HCT116 (cell line): ENCODE measurements at regions not wholly inside any gene's neighbourhood (a gene's known extent, or its start where the extent isn't known, plus 50 kb on each side); places are given as distances from the start of the nearest gene placed in this dataset.

Experiments
- ATAC-seq: fragments of 200-7000 bp; cut with Tn5 transposase; 2 replicates; pipeline ENCODE4 v1.9.1; 2020; ENCODE audit warnings: mild to moderate bottlenecking, moderate library complexity
- BruUV-seq: library from RNA; stranded (reverse); fragments of 400-500 nt; replicated peaks from 2 replicates; lab custom pipeline; 2021; lab: Mats Ljungman, UMichigan
- CTCF ChIA-PET: fragments of 300-600 bp; sonication (Branson Sonifier 250); formaldehyde crosslinking; loops from one replicate; lab custom pipeline; 2021; ENCODE audit warnings: antibody characterized with exemption; lab: Charles Lee
- POLR2A ChIA-PET: fragments of 300-600, 350-600 bp; sonication (Branson Sonifier 250); formaldehyde crosslinking; loops from one replicate; lab custom pipeline; 2021; ENCODE audit warnings: antibody characterized with exemption; lab: Charles Lee
- RAD21 ChIA-PET, 2 experiments: fragments of 300-600 bp; sonication (Branson Sonifier 250); formaldehyde crosslinking; loops; one replicate each; lab custom pipeline; 2023; ENCODE audit warnings: low total read pairs in 2 of 2; ENCODE audit not compliant: uncharacterized antibody in 2 of 2, unreplicated experiment in 2 of 2, low non-redundant PET in 1 of 2; lab: Charles Lee
- DNase-seq: peaks from one replicate; pipeline ENCODE4 v3.0.0-alpha.2; 2010; ENCODE audit warnings: low read depth, low spot score
- H2AFZ ChIP-seq: fragments of 200-600 bp; shearing (Covaris generic), sonication (generic); 2 replicates; pipeline ENCODE4 v1.6.1; 2017; ENCODE audit warnings: low read depth, mixed run types, mixed read lengths, antibody characterized with exemption, low read length; ENCODE audit not compliant: poor library complexity, severe bottlenecking
- H3K27ac ChIP-seq: 2 replicates; pipeline ENCODE4 v1.5.1; 2012; ENCODE audit warnings: low read depth, low read length
- H3K27me3 ChIP-seq: fragments of 200-600 bp; sonication (generic); 2 replicates; pipeline ENCODE4 v1.6.1; 2016; ENCODE audit warnings: mixed run types, low read length, mixed read lengths; ENCODE audit not compliant: insufficient read depth
- H3K36me3 ChIP-seq, 2 experiments: fragments of 200-500 bp in 1 of 2; fragments of 200-600 bp in 1 of 2; sonication (Bioruptor generic) in 1 of 2; sonication (generic) in 1 of 2; 2 replicates each; pipeline versions ENCODE4 v1.5.1 to v1.6.1; 2014 to 2016; ENCODE audit warnings: low read length in 2 of 2, inconsistent platforms in 1 of 2, mixed read lengths in 1 of 2, mixed run types in 1 of 2; ENCODE audit not compliant: insufficient read depth in 2 of 2, control insufficient read depth in 1 of 2
- H3K4me1 ChIP-seq, 2 experiments: fragments of 200-600 bp in 1 of 2; sonication (generic) in 1 of 2; 2 replicates each; pipeline versions ENCODE4 v1.5.1 to v1.6.1; 2012 to 2017; ENCODE audit warnings: low read length in 2 of 2, inconsistent platforms in 1 of 2, mild to moderate bottlenecking in 1 of 2, mixed read lengths in 1 of 2, mixed run types in 1 of 2, moderate library complexity in 1 of 2; ENCODE audit not compliant: insufficient read depth in 2 of 2, control insufficient read depth in 1 of 2
- H3K4me2 ChIP-seq: fragments of 200-600 bp; sonication (generic); 2 replicates; pipeline ENCODE4 v1.6.1; 2017; ENCODE audit warnings: mixed run types, low read length, mixed read lengths
- H3K4me3 ChIP-seq, 2 experiments: fragments of 200-600 bp in 1 of 2; sonication (generic) in 1 of 2; replicated peaks in 1 of 2; 2 replicates each; pipeline ENCODE4 v1.5.1; 2011 to 2016; ENCODE audit warnings: low read length in 2 of 2, control low read depth in 1 of 2, low read depth in 1 of 2, mild to moderate bottlenecking in 1 of 2, mixed read lengths in 1 of 2, mixed run types in 1 of 2
- H3K79me2 ChIP-seq: fragments of 200-600 bp; sonication (generic); 2 replicates; pipeline ENCODE4 v1.6.1; 2017; ENCODE audit warnings: mild to moderate bottlenecking, mixed run types, low read length, moderate library complexity, mixed read lengths; ENCODE audit not compliant: insufficient read depth
- H3K9ac ChIP-seq: fragments of 200-600 bp; sonication (generic); 2 replicates; pipeline ENCODE4 v1.6.1; 2016; ENCODE audit warnings: low read length, mixed read lengths
- H3K9me2 ChIP-seq: fragments of 200-600 bp; sonication (generic), shearing (Covaris generic); 2 replicates; pipeline ENCODE4 v1.6.1; 2017; ENCODE audit warnings: mixed run types, mild to moderate bottlenecking, moderate library complexity; ENCODE audit not compliant: insufficient read depth
- H3K9me3 ChIP-seq, 2 experiments: fragments of 200-500 bp in 1 of 2; fragments of 200-600 bp in 1 of 2; sonication (Bioruptor generic) in 1 of 2; sonication (generic) in 1 of 2; 2 replicates each; pipeline ENCODE4 v1.6.1; 2014 to 2017; ENCODE audit warnings: low read length in 2 of 2, mixed read lengths in 2 of 2, inconsistent platforms in 1 of 2, low read depth in 1 of 2, mild to moderate bottlenecking in 1 of 2, mixed run types in 1 of 2, moderate library complexity in 1 of 2; ENCODE audit not compliant: control insufficient read depth in 1 of 2, insufficient read depth in 1 of 2
- H4K20me1 ChIP-seq: fragments of 200-600 bp; sonication (generic), shearing (Covaris generic); 2 replicates; pipeline ENCODE4 v1.6.1; 2017; ENCODE audit warnings: mixed run types, mild to moderate bottlenecking, moderate library complexity; ENCODE audit not compliant: insufficient read depth
- CBX3 ChIP-seq: IDR thresholded peaks from 2 replicates; pipeline ENCODE4 v1.6.1; 2012; ENCODE audit warnings: low read depth
- CEBPB ChIP-seq: IDR thresholded peaks from 2 replicates; pipeline ENCODE4 v1.6.1; 2012; ENCODE audit warnings: low read depth
- EGR1 ChIP-seq: IDR thresholded peaks from 2 replicates; pipeline ENCODE4 v1.6.1; 2012; ENCODE audit warnings: low read depth
- ELF1 ChIP-seq: IDR thresholded peaks from 2 replicates; pipeline ENCODE4 v1.6.1; 2012; ENCODE audit warnings: low read depth, borderline replicate concordance
- EZH2phosphoT487 ChIP-seq: fragments of 200-600 bp; IDR thresholded peaks from 2 replicates; pipeline ENCODE4 v1.6.1; 2018; ENCODE audit warnings: antibody characterized with exemption, borderline replicate concordance
- FOSL1 ChIP-seq: IDR thresholded peaks from 2 replicates; pipeline ENCODE4 v1.6.1; 2012; ENCODE audit warnings: low read depth
- POLR2A ChIP-seq: IDR thresholded peaks from 2 replicates; pipeline ENCODE4 v1.7.0; 2011; ENCODE audit warnings: borderline replicate concordance; ENCODE audit not compliant: insufficient read depth, insufficient read length; ENCODE audit errors: extremely low read depth
- POLR2AphosphoS5 ChIP-seq: IDR thresholded peaks from 2 replicates; pipeline ENCODE4 v1.6.1; 2011; ENCODE audit warnings: mild to moderate bottlenecking, low read depth, low read length, moderate library complexity
- SIN3A ChIP-seq: IDR thresholded peaks from 2 replicates; pipeline ENCODE4 v1.6.1; 2012; ENCODE audit warnings: low read depth
- SRF ChIP-seq: IDR thresholded peaks from 2 replicates; pipeline ENCODE4 v1.6.1; 2012; ENCODE audit warnings: low read depth
- TCF7L2 ChIP-seq: IDR thresholded peaks from 2 replicates; pipeline ENCODE4 v1.7.0; 2011; ENCODE audit warnings: borderline replicate concordance, inconsistent platforms; ENCODE audit not compliant: insufficient read depth, insufficient read length; ENCODE audit errors: extremely low read depth
- YY1 ChIP-seq: IDR thresholded peaks from 2 replicates; pipeline ENCODE4 v1.6.1; 2011; ENCODE audit warnings: low read length, low read depth, moderate library complexity, mild to moderate bottlenecking; ENCODE audit not compliant: insufficient replicate concordance; ENCODE audit errors: extremely low read depth
- ZFX ChIP-seq: fragments of 450-650 bp; IDR thresholded peaks from 2 replicates; pipeline ENCODE4 v1.6.1; 2017
- ZNF274 ChIP-seq: fragments of 200-500 bp; sonication (Bioruptor generic); IDR thresholded peaks from 2 replicates; pipeline ENCODE4 v1.6.1; 2014; ENCODE audit warnings: mild to moderate bottlenecking, low read depth, low read length, inconsistent platforms
- intact Hi-C: fragments of 100-400 bp; cut with micrococcal nuclease; formaldehyde crosslinking; loops from 2 replicates; pipeline ENCODE4 v1.10.0; 2022
- TF ChIP-seq, protein P1 (sequence below), 3 experiments: fragments of 200-600 bp in 1 of 3; sonication (generic) in 1 of 3; IDR thresholded peaks in 2 of 3; conservative IDR thresholded peaks in 1 of 3; 2 replicates each; pipeline ENCODE4 v1.5.1; 2012 to 2017; ENCODE audit warnings: low read depth in 2 of 3, low read length in 2 of 3, antibody characterized with exemption in 1 of 3, borderline replicate concordance in 1 of 3, control low read depth in 1 of 3, mild to moderate bottlenecking in 1 of 3, mixed read lengths in 1 of 3, mixed run types in 1 of 3, moderate library complexity in 1 of 3; ENCODE audit not compliant: insufficient read depth in 1 of 3
- TF ChIP-seq, protein P2 (sequence below): IDR thresholded peaks from 2 replicates; pipeline ENCODE4 v1.6.1; 2012

DNA sequence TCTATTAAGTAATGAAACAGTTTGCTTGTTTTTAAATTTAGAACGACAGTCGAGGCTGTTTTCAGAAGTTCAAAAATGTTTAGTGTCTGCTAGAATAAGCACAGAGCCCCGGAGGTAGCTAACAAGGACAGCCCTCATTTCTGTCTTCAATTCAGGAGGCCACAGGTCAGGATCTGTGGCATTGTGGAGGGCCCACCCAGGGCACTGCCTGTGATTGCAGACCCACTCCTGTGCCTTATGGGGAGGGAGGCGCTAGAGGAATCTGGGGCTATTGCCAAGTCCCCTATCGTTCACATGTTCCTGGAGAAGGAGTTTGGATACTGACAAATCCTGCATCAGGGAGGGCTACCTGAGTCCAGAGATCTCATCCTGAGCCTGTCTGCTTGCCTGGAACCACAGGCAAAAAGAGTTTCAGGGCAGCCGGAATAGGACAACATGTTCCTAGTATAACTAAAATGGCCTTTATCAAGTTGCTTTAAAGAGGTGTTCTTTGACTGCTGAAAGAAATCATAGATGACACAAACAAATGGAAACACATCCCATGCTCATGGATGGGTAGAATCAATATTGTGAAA is 141.5 kb upstream of the ROPN1 start:
- CTCF ChIA-PET, result no interaction called here
- DNase-seq (no peak), ATAC-seq (no peak)
- H4K20me1 ChIP-seq, result no peaks in the 10 kb centered on the region
- RAD21 ChIA-PET, result no interaction called here
- no peaks in the 10 kb centered on the region for H3K9me2 ChIP-seq
- H3K9me3 ChIP-seq, result no peaks in the 10 kb centered on the region
- no peak for TF ChIP-seq EGR1
- TF ChIP-seq CEBPB, result no peak
- no peak for TF ChIP-seq FOSL1
- TF ChIP-seq, protein P1, sequence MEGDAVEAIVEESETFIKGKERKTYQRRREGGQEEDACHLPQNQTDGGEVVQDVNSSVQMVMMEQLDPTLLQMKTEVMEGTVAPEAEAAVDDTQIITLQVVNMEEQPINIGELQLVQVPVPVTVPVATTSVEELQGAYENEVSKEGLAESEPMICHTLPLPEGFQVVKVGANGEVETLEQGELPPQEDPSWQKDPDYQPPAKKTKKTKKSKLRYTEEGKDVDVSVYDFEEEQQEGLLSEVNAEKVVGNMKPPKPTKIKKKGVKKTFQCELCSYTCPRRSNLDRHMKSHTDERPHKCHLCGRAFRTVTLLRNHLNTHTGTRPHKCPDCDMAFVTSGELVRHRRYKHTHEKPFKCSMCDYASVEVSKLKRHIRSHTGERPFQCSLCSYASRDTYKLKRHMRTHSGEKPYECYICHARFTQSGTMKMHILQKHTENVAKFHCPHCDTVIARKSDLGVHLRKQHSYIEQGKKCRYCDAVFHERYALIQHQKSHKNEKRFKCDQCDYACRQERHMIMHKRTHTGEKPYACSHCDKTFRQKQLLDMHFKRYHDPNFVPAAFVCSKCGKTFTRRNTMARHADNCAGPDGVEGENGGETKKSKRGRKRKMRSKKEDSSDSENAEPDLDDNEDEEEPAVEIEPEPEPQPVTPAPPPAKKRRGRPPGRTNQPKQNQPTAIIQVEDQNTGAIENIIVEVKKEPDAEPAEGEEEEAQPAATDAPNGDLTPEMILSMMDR (IDR thresholded peaks at IDR 0.05 in 2 of 3, conservative IDR thresholded peaks at IDR 0.05 in 1 of 3; ENCODE audit: borderline replicate concordance in 1 of 3, insufficient read depth in 1 of 3, low read depth in 2 of 3, low read length in 2 of 3), result no peak
- no peak for TF ChIP-seq CBX3
- TF ChIP-seq ZNF274, result no peak
- TF ChIP-seq POLR2AphosphoS5, result no peak
- TF ChIP-seq ELF1, result no peak
- TF ChIP-seq SIN3A, result no peak
- no peak for TF ChIP-seq POLR2A
- TF ChIP-seq, protein P2, sequence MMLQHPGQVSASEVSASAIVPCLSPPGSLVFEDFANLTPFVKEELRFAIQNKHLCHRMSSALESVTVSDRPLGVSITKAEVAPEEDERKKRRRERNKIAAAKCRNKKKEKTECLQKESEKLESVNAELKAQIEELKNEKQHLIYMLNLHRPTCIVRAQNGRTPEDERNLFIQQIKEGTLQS, result no peak
- TF ChIP-seq ZFX, result no peak
- no peak for TF ChIP-seq SRF
- TF ChIP-seq YY1, result no peak
- no peak for TF ChIP-seq TCF7L2
- TF ChIP-seq EZH2phosphoT487, result no peak
- no peaks in the 10 kb centered on the region for H3K79me2 ChIP-seq
- H3K4me3 ChIP-seq, result no peak overlapping the region
- peaks cover 69% of the 10 kb centered on the region for H3K27me3 ChIP-seq
- H3K9ac ChIP-seq, result no peak overlapping the region
- POLR2A ChIA-PET, result no interaction called here
- H3K36me3 ChIP-seq, result no peaks in the 10 kb centered on the region
- H3K27ac ChIP-seq, result no peak overlapping the region
- no peak overlapping the region for H3K4me2 ChIP-seq
- no peaks in the 10 kb centered on the region for H3K4me1 ChIP-seq
- BruUV-seq, result no TSS peak
- H2AFZ ChIP-seq, result no peak overlapping the region
- intact Hi-C loops, result no loop called here
